K562 (cell line): ENCODE measurements at regions not wholly inside any gene's neighbourhood (a gene's known extent, or its start where the extent isn't known, plus 50 kb on each side); places are given as distances from the start of the nearest gene placed in this dataset.

Experiments
- ATAC-seq: fragments of 200-7000 bp; cut with Tn5 transposase; 3 replicates; pipeline ENCODE4 v1.9.1; 2020; ENCODE audit warnings: moderate library complexity
- BruUV-seq: library from RNA; stranded (reverse); fragments of 400-500 nt; replicated peaks from 2 replicates; lab custom pipeline; 2021; lab: Mats Ljungman, UMichigan
- CTCF ChIA-PET: fragments of 300-600 bp; formaldehyde crosslinking; extraction: SDS; loops from one replicate; lab custom pipeline; 2021; ENCODE audit warnings: low intra/inter-chr PET ratio; lab: Yijun Ruan, JAX
- POLR2A ChIA-PET: fragments of 300-600, 350-650 bp; sonication (Branson Sonifier 250); formaldehyde crosslinking; extraction: SDS; loops from one replicate; lab custom pipeline; 2021; ENCODE audit warnings: antibody characterized with exemption, inconsistent platforms; lab: Yijun Ruan, JAX
- DNase-seq, 4 experiments: peaks; one replicate each; pipeline versions ENCODE4 v3.0.0 to v3.0.0-alpha.2; 2011 to 2018; ENCODE audit warnings: low spot score in 3 of 4, mixed read lengths in 3 of 4; ENCODE audit errors: extremely low read depth in 1 of 4
- FAIRE-seq: peaks from 2 replicates; lab custom pipeline; 2011; peaks lifted over from hg19 to GRCh38; lab: Jason Lieb, UNC
- H2AFZ ChIP-seq: 2 replicates; pipeline ENCODE4 v1.6.0; 2011; ENCODE audit warnings: low read depth, low read length, control low read depth, inconsistent platforms
- H3K27ac ChIP-seq: fragments of 200-600 bp; 3 replicates; pipeline ENCODE4 v1.8.0; 2011; ENCODE audit warnings: low read depth, mild to moderate bottlenecking, control low read depth, inconsistent platforms, low read length, moderate library complexity, mixed read lengths; ENCODE audit errors: extremely low read depth
- H3K27me3 ChIP-seq, 2 experiments: fragments of 300-600 bp in 1 of 2; 2 replicates in 1 of 2; 3 replicates in 1 of 2; pipeline versions ENCODE4 v1.6.0 to v1.8.0; 2011; ENCODE audit warnings: inconsistent platforms in 2 of 2, low read length in 2 of 2, mild to moderate bottlenecking in 1 of 2, mixed read lengths in 1 of 2, moderate library complexity in 1 of 2; ENCODE audit not compliant: control insufficient read depth in 2 of 2, insufficient read depth in 2 of 2
- H3K36me3 ChIP-seq: fragments of 300-600 bp; 3 replicates; pipeline ENCODE4 v1.8.0; 2011; ENCODE audit warnings: mild to moderate bottlenecking, low read length, inconsistent platforms; ENCODE audit not compliant: control insufficient read depth, insufficient read depth
- H3K4me1 ChIP-seq, 2 experiments: fragments of 200-600 bp in 1 of 2; replicated peaks in 1 of 2; 2 replicates in 1 of 2; 3 replicates in 1 of 2; pipeline versions ENCODE4 v1.5.1 to v1.8.0; 2011; ENCODE audit warnings: inconsistent platforms in 2 of 2, low read length in 2 of 2, mild to moderate bottlenecking in 1 of 2, mixed read lengths in 1 of 2, moderate library complexity in 1 of 2; ENCODE audit not compliant: control insufficient read depth in 2 of 2, insufficient read depth in 2 of 2
- H3K4me2 ChIP-seq: 2 replicates; pipeline ENCODE4 v1.6.1; 2011; ENCODE audit warnings: low read length, control low read depth, inconsistent platforms, mixed read lengths; ENCODE audit not compliant: insufficient read depth
- H3K4me3 ChIP-seq: fragments of 200-600 bp; sonication (generic), shearing (Covaris generic); 2 replicates; pipeline ENCODE4 v1.5.1; 2016; ENCODE audit warnings: control low read depth, inconsistent platforms
- H3K79me2 ChIP-seq: fragments of 200-600 bp; 3 replicates; pipeline ENCODE4 v1.8.0; 2011; ENCODE audit warnings: low read length, inconsistent platforms; ENCODE audit not compliant: control insufficient read depth, insufficient read depth
- H3K9ac ChIP-seq, 2 experiments: 2 replicates each; pipeline versions ENCODE4 v1.6.0 to v1.6.1; 2011; ENCODE audit warnings: low read depth in 2 of 2, low read length in 2 of 2, control low read depth in 1 of 2, inconsistent platforms in 1 of 2, mild to moderate bottlenecking in 1 of 2, mixed read lengths in 1 of 2; ENCODE audit not compliant: insufficient read depth in 1 of 2
- H3K9me1 ChIP-seq: one replicate; pipeline ENCODE4 v1.6.0; 2011; ENCODE audit warnings: inconsistent platforms, mild to moderate bottlenecking, low read length, moderate library complexity; ENCODE audit not compliant: control insufficient read depth, insufficient read depth
- H3K9me3 ChIP-seq: replicated peaks from 2 replicates; pipeline ENCODE4 v1.5.1; 2011; ENCODE audit warnings: low read depth, low read length, inconsistent platforms; ENCODE audit not compliant: control insufficient read depth, insufficient read depth
- H4K20me1 ChIP-seq: replicated peaks from 2 replicates; pipeline ENCODE4 v1.6.1; 2011; ENCODE audit warnings: low read length, inconsistent platforms, mixed read lengths; ENCODE audit not compliant: control insufficient read depth, insufficient read depth
- BDP1 ChIP-seq: IDR thresholded peaks from 3 replicates; pipeline ENCODE4 v1.6.1; 2011; ENCODE audit not compliant: insufficient read length, insufficient read depth
- BRF1 ChIP-seq: IDR thresholded peaks from 3 replicates; pipeline ENCODE4 v1.6.1; 2011; ENCODE audit warnings: borderline replicate concordance, mild to moderate bottlenecking; ENCODE audit not compliant: insufficient read length; ENCODE audit errors: extremely low read depth
- CBFA2T3 ChIP-seq: fragments of 450-650 bp; IDR thresholded peaks from 2 replicates; pipeline ENCODE4 v1.6.1; 2017
- CREM ChIP-seq: IDR thresholded peaks from 2 replicates; pipeline ENCODE4 v1.6.1; 2014; ENCODE audit warnings: antibody characterized with exemption, low read depth
- DMBX1 ChIP-seq: fragments of 250-450 bp; sonication (Bioruptor Pico); IDR thresholded peaks from 2 replicates; pipeline ENCODE4 v1.8.0; 2022; ENCODE audit warnings: inconsistent platforms, mild to moderate bottlenecking, moderate library complexity, borderline replicate concordance
- PKNOX1 ChIP-seq: fragments of 450-650 bp; IDR thresholded peaks from 2 replicates; pipeline ENCODE4 v1.6.1; 2016
- RAD51 ChIP-seq: fragments of 450-650 bp; IDR thresholded peaks from 2 replicates; pipeline ENCODE4 v1.7.1; 2016; ENCODE audit warnings: low read depth, mild to moderate bottlenecking, borderline replicate concordance
- RFX7 ChIP-seq: fragments of 250-450 bp; sonication (Bioruptor Pico); IDR thresholded peaks from 2 replicates; pipeline ENCODE4 v1.5.1; 2021; ENCODE audit warnings: mild to moderate bottlenecking
- SAFB2 ChIP-seq: fragments of 200-400 bp; formaldehyde crosslinking; IDR thresholded peaks from 2 replicates; pipeline ENCODE4 v1.6.1; 2018; ENCODE audit warnings: borderline replicate concordance, low read length, low read depth, moderate library complexity; ENCODE audit not compliant: severe bottlenecking
- SMC3 ChIP-seq: conservative IDR thresholded peaks from 2 replicates; pipeline ENCODE4 v1.6.1; 2011; ENCODE audit warnings: low read depth, low read length, improper control_type of control experiment; ENCODE audit not compliant: insufficient read depth
- THRAP3 ChIP-seq: fragments of 450-650 bp; IDR thresholded peaks from 2 replicates; pipeline ENCODE4 v1.6.1; 2016; ENCODE audit warnings: mild to moderate bottlenecking, inconsistent platforms, borderline replicate concordance
- U2AF2 ChIP-seq: fragments of 200-400 bp; formaldehyde crosslinking; optimal IDR thresholded peaks from 2 replicates; pipeline ENCODE3; 2017; ENCODE audit warnings: low read depth, mild to moderate bottlenecking, low read length
- ZBTB2 ChIP-seq: fragments of 450-650 bp; IDR thresholded peaks from 2 replicates; pipeline ENCODE4 v1.6.1; 2016; ENCODE audit warnings: antibody characterized with exemption
- ZSCAN32 ChIP-seq: fragments of 450-650 bp; formaldehyde crosslinking; IDR thresholded peaks from 2 replicates; pipeline ENCODE4 v1.4.0; 2020; ENCODE audit warnings: mild to moderate bottlenecking, moderate library complexity
- WGBS: fragments of 100-300 bp; shearing (Covaris generic); methylation state at CpG from one replicate; pipeline ENCODE4 v1.1.6; 2016; ENCODE audit warnings: low coverage, mixed read lengths; ENCODE audit not compliant: insufficient coverage; ENCODE audit errors: missing lambda C conversion rate; 5-methylcytosine and 5-hydroxymethylcytosine counted together
- in situ Hi-C: fragments of 300-500 bp; cut with MboI; formaldehyde crosslinking; loops from 4 replicates; pipeline ENCODE4 v1.15.0; 2018; ENCODE audit warnings: inconsistent platforms, mixed read lengths
- intact Hi-C: fragments of 100-400 bp; cut with micrococcal nuclease; formaldehyde crosslinking; loops from 2 replicates; pipeline ENCODE4 v1.14.2; 2022

GRCh38 chr17:59488805-59489204 is 76.6 kb upstream of the DHX40 start:
- in situ Hi-C loops, result no loop called here
- FAIRE-seq (no peak), ATAC-seq (no peak), DNase-seq (no peak)
- no TSS peak for BruUV-seq
- Histone ChIP-seq H3K79me2 (no peaks in the 10 kb centered on the region), H3K4me3 (no peak overlapping the region), H3K27ac (no peak overlapping the region), H3K4me2 (no peak overlapping the region), H3K4me1 (no peaks in the 10 kb centered on the region), H3K9me3 (no peaks in the 10 kb centered on the region), H2AFZ (no peak overlapping the region), H3K36me3 (no peaks in the 10 kb centered on the region), H3K9me1 (no peaks in the 10 kb centered on the region), H4K20me1 (no peaks in the 10 kb centered on the region), H3K9ac (no peak overlapping the region), H3K27me3 (peaks cover 8 to 11% of the 10 kb centered on the region in 2 experiments)
- 10% methylated on average over 5 of the region's 5 CpGs for WGBS
- intact Hi-C loops, result no loop called here
- peak; percentile 27; the same call in 1 of the 2 replicates for TF ChIP-seq PKNOX1
- TF ChIP-seq ZSCAN32 (CRISPR knock-in tag), result no peak
- ChIA-PET CTCF (no interaction called here), POLR2A (interaction anchor here (0.6 to 1.0 kb wide), 2 partner anchors 25 to 920 kb away, joined by 3 read pairs; no protein-coding TSS in a partner anchor)

GRCh38 chr17:59490216-59490615 is 75.2 kb upstream of the DHX40 start:
- no peak overlapping the region for H2AFZ ChIP-seq
- ChIA-PET POLR2A (interaction anchor here (0.7 to 0.9 kb wide), 3 partner anchors 19 to 776 kb away, joined by 3 to 4 read pairs (median 3); no protein-coding TSS in a partner anchor), CTCF (no interaction called here)
- BruUV-seq, result no TSS peak
- in situ Hi-C loops, result no loop called here
- no peaks in the 10 kb centered on the region for H4K20me1 ChIP-seq
- no peaks in the 10 kb centered on the region for H3K9me1 ChIP-seq
- DNase-seq (no peak), FAIRE-seq (no peak), ATAC-seq (no peak)
- H3K9me3 ChIP-seq, result no peaks in the 10 kb centered on the region
- H3K79me2 ChIP-seq, result no peaks in the 10 kb centered on the region
- no peak overlapping the region for H3K4me3 ChIP-seq
- no peak overlapping the region for H3K9ac ChIP-seq
- no peak overlapping the region for H3K27ac ChIP-seq
- H3K27me3 ChIP-seq, result peaks cover 15 to 26% of the 10 kb centered on the region in 2 experiments
- no peak overlapping the region for H3K4me2 ChIP-seq
- H3K4me1 ChIP-seq, result no peaks in the 10 kb centered on the region
- intact Hi-C loops, result no loop called here
- H3K36me3 ChIP-seq, result no peaks in the 10 kb centered on the region
- WGBS, result 4% methylated on average over 3 of the region's 3 CpGs
- no peak for TF ChIP-seq RFX7 (CRISPR knock-in tag)
- no peak for TF ChIP-seq BRF1
- no peak for TF ChIP-seq SAFB2
- no peak for TF ChIP-seq CBFA2T3
- TF ChIP-seq THRAP3, result no peak
- no peak for TF ChIP-seq DMBX1 (CRISPR knock-in tag)
- no peak for TF ChIP-seq RAD51
- TF ChIP-seq SMC3, result no peak
- TF ChIP-seq U2AF2, result no peak
- no peak for TF ChIP-seq CREM
- no peak for TF ChIP-seq ZBTB2
- no peak for TF ChIP-seq BDP1
